ENCODE measurements at regions not wholly inside any gene's neighbourhood (a gene's known extent, or its start where the extent isn't known, plus 50 kb on each side); places are given as distances from the start of the nearest gene placed in this dataset.

DNA sequence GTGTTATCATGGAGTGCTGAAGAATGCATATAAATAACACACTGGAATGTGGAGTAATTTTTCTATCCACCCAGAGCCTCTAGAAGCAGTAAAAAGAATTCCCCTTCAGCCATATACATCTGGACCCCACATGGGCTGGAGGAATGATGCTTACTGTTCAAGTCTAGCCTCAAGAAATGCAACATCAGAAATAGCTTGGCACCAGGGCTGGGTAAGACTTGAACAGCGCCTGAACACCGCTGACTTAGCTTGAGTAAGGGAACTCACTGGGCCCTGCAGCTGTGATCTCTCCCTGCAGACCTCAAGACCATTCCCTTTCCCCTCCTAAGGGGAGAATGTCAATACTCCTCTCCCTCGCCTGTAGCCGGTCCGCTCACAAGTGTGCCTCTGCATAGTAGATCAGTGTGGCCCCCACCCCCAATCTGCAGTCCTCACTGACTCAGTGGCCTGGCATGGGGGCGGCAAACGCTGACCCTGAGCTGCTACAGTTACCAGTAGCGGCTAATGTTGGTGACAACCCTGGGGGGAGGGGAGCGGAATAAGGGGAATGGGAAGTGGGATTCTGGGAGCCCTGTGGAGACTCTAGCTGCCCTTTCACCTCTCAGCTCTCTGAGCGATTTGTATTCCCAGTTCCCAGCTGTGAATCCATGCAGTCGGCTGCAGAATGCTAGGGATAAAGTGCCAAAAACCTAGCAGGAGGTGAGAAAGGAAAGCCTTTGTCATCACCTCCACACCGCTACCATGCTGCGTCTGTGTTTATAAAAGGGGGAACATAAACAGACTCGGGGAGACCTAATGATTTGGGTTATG is 483.9 kb downstream of the DISC1 start:
- intact Hi-C loops (cut with DNase I): no loop called here
- no peak overlapping the region for H3K4me3 ChIP-seq

DNA sequence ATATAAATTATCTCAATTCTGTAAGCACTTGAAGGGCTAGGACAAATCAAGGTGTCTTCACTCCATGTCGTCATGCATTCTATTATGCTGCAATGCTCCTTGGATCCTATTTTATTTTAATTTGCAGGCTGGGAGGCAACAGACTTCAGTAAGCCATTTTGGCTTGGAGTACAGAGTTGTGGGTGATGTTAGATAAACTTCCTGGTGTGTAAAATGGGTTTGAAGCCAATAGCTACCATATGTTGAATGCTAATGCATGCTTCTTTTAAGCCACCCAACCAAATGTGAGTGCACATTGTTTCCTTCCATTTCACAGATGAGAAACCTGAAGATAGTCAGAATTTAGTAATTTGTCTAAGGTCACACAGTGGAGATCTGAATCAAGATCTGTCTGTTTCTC is 482.8 kb downstream of the DISC1 start:
- no peak for DNase-seq (ENCODE audit: extremely low spot score)
- Histone ChIP-seq H3K27me3 (no peaks in the 10 kb centered on the region), H3K4me1 (no peaks in the 10 kb centered on the region), H3K27ac (replicated peaks in 1 of 4) (no peak overlapping the region), H3K9me3 (no peaks in the 10 kb centered on the region), H3K4me3 (no peak overlapping the region), H3K36me3 (no peaks in the 10 kb centered on the region)
- 86% methylated on average over 1 of the region's 1 CpG for WGBS
- no peak for TF ChIP-seq POLR2A (IDR thresholded peaks at IDR 0.05; ENCODE audit: low read depth)
- TF ChIP-seq, protein P1, sequence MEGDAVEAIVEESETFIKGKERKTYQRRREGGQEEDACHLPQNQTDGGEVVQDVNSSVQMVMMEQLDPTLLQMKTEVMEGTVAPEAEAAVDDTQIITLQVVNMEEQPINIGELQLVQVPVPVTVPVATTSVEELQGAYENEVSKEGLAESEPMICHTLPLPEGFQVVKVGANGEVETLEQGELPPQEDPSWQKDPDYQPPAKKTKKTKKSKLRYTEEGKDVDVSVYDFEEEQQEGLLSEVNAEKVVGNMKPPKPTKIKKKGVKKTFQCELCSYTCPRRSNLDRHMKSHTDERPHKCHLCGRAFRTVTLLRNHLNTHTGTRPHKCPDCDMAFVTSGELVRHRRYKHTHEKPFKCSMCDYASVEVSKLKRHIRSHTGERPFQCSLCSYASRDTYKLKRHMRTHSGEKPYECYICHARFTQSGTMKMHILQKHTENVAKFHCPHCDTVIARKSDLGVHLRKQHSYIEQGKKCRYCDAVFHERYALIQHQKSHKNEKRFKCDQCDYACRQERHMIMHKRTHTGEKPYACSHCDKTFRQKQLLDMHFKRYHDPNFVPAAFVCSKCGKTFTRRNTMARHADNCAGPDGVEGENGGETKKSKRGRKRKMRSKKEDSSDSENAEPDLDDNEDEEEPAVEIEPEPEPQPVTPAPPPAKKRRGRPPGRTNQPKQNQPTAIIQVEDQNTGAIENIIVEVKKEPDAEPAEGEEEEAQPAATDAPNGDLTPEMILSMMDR (IDR thresholded peaks at IDR 0.05): no peak
- TF ChIP-seq POLR2AphosphoS5 (IDR thresholded peaks at IDR 0.05): no peak
- TF ChIP-seq EP300 (IDR thresholded peaks at IDR 0.05): no peak
- intact Hi-C loops (cut with DNase I): no loop called here

More for the DNA sequence above, 483.9 kb downstream of the DISC1 start:
- Histone ChIP-seq H3K27me3 (no peaks in the 10 kb centered on the region), H3K36me3 (no peaks in the 10 kb centered on the region), H3K4me1 (no peaks in the 10 kb centered on the region), H3K27ac (replicated peaks in 1 of 4) (no peak overlapping the region), H3K9me3 (no peaks in the 10 kb centered on the region)
- TF ChIP-seq, protein P1 (IDR thresholded peaks at IDR 0.05): no peak
- TF ChIP-seq EP300 (IDR thresholded peaks at IDR 0.05): no peak
- no peak for TF ChIP-seq POLR2A (IDR thresholded peaks at IDR 0.05; ENCODE audit: low read depth)
- TF ChIP-seq POLR2AphosphoS5 (IDR thresholded peaks at IDR 0.05): no peak
- WGBS: 54% methylated on average over 7 of the region's 14 CpGs
- DNase-seq (ENCODE audit: extremely low spot score): no peak

DNA sequence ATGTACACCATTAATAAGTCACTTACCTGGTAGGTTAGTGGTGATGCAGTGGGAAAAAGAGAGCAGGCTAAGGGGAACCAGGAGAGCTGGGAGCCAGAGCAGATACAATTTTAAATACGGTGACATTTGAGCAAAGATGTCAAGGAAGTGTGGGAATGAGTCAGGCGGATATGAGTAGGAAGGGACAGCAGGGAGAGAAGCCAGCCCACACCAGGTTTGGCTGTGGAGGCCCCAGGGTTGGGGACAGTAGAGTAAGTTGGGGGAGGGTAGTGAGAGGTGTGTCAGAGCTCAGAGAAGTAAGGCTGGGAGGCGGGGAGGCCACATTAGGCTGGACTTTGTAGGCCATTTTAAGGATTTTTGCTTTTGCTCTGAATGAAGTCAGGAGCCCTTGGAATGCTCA is 482.0 kb downstream of the DISC1 start:
- H3K4me1 ChIP-seq: no peaks in the 10 kb centered on the region
- H3K36me3 ChIP-seq: no peaks in the 10 kb centered on the region
- H3K27ac ChIP-seq (replicated peaks in 1 of 4): no peak overlapping the region
- no peak for DNase-seq (ENCODE audit: extremely low spot score)
- intact Hi-C loops (cut with DNase I): no loop called here
- no peak overlapping the region for H3K4me3 ChIP-seq
- WGBS: 89% methylated on average over 3 of the region's 3 CpGs
- TF ChIP-seq POLR2A (IDR thresholded peaks at IDR 0.05; ENCODE audit: low read depth) (no peak), EP300 (IDR thresholded peaks at IDR 0.05) (no peak), POLR2AphosphoS5 (IDR thresholded peaks at IDR 0.05) (no peak)
- TF ChIP-seq, protein P1 (IDR thresholded peaks at IDR 0.05): no peak
- no peaks in the 10 kb centered on the region for H3K9me3 ChIP-seq
- no peaks in the 10 kb centered on the region for H3K27me3 ChIP-seq

DNA sequence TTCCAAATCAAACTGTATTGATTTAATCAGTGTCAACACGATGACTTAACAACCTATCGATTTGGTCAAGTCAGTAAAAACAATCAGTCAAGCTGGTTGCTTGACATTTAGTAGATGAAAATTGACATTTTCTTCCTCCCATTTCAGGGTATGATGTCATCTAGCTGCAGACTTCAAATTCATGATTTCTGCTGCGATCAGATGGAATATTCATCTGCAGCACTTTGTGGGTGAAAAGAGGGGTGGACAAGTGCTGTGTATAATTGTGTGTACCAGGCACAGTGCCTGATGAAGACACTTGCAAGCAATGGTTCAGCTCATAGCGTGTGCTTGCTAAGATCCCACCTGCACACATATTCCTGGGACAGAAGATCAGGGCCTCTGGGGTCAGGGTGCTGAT is 479.8 kb downstream of the DISC1 start:
- 73% methylated on average over 4 of the region's 4 CpGs for WGBS

More for the DNA sequence above, 479.8 kb downstream of the DISC1 start:
- DNase-seq (ENCODE audit: extremely low spot score): no peak
- Histone ChIP-seq H3K4me3 (no peak overlapping the region), H3K27ac (replicated peaks in 1 of 4) (no peak overlapping the region), H3K4me1 (no peaks in the 10 kb centered on the region), H3K36me3 (no peaks in the 10 kb centered on the region), H3K27me3 (no peaks in the 10 kb centered on the region), H3K9me3 (no peaks in the 10 kb centered on the region)
- intact Hi-C loops (cut with DNase I): no loop called here
- TF ChIP-seq, protein P1 (IDR thresholded peaks at IDR 0.05): no peak
- TF ChIP-seq POLR2A (IDR thresholded peaks at IDR 0.05; ENCODE audit: low read depth) (no peak), EP300 (IDR thresholded peaks at IDR 0.05) (no peak), POLR2AphosphoS5 (IDR thresholded peaks at IDR 0.05) (no peak)

Data from esophagus muscularis mucosa (tissue), 4 donors.